HepG2 (cell line): ENCODE measurements at regions not wholly inside any gene's neighbourhood (a gene's known extent, or its start where the extent isn't known, plus 50 kb on each side); places are given as distances from the start of the nearest gene placed in this dataset.
A peak's percentile ranks its signal among the peaks of the same experiment; 100 is the strongest.

ENCODE experiments used
- FOSL1 ChIP-seq: sonication (generic); formaldehyde crosslinking; IDR thresholded peaks from 2 replicates; pipeline ENCODE4 v1.9.0; 2021; ENCODE audit warnings: missing genetic modification reagents, borderline replicate concordance
- FOXJ3 ChIP-seq: sonication (generic); formaldehyde crosslinking; IDR thresholded peaks from 2 replicates; pipeline ENCODE4 v1.4.0; 2020; ENCODE audit warnings: missing genetic modification reagents, mild to moderate bottlenecking, borderline replicate concordance
- HNRNPL ChIP-seq: fragments of 200-400 bp; formaldehyde crosslinking; IDR thresholded peaks from 2 replicates; pipeline ENCODE4 v1.6.1; 2017; ENCODE audit warnings: mild to moderate bottlenecking, low read depth, low read length
- ISL2 ChIP-seq: sonication (generic); formaldehyde crosslinking; IDR thresholded peaks from 2 replicates; pipeline ENCODE4 v1.5.0; 2020; ENCODE audit warnings: missing genetic modification reagents
- KDM1A ChIP-seq: IDR thresholded peaks from 2 replicates; pipeline ENCODE4 v1.6.1; 2016; ENCODE audit warnings: missing compliant biosample characterization
- KDM6A ChIP-seq: IDR thresholded peaks from 2 replicates; pipeline ENCODE4 v1.6.1; 2016; ENCODE audit warnings: low read depth
- MTF2 ChIP-seq: sonication (generic); formaldehyde crosslinking; IDR thresholded peaks from 2 replicates; pipeline ENCODE4 v1.5.0; 2020; ENCODE audit warnings: missing genetic modification reagents, borderline replicate concordance
- PITX1 ChIP-seq: sonication (generic); formaldehyde crosslinking; IDR thresholded peaks from 2 replicates; pipeline ENCODE4 v1.5.1; 2020; ENCODE audit warnings: mild to moderate bottlenecking, missing genetic modification reagents
- PPARG ChIP-seq: conservative IDR thresholded peaks from 2 replicates; pipeline ENCODE4 v1.6.1; 2016; ENCODE audit warnings: missing biosample characterization, missing genetic modification reagents
- SAP130 ChIP-seq: IDR thresholded peaks from 2 replicates; pipeline ENCODE4 v1.6.1; 2016; ENCODE audit warnings: low read depth
- SMARCE1 ChIP-seq: fragments of 450-650 bp; IDR thresholded peaks from 2 replicates; pipeline ENCODE4 v1.6.1; 2017; ENCODE audit warnings: borderline replicate concordance
- ZBTB37 ChIP-seq: sonication (generic); formaldehyde crosslinking; IDR thresholded peaks from 2 replicates; pipeline ENCODE4 v1.4.0; 2020; ENCODE audit warnings: mild to moderate bottlenecking, missing genetic modification reagents
- ZNF180 ChIP-seq: sonication (generic); formaldehyde crosslinking; IDR thresholded peaks from 2 replicates; pipeline ENCODE4 v1.4.0; 2020; ENCODE audit warnings: low read depth, missing genetic modification reagents, borderline replicate concordance
- ZNF572 ChIP-seq: sonication (generic); formaldehyde crosslinking; IDR thresholded peaks from 2 replicates; pipeline ENCODE4 v1.5.1; 2020; ENCODE audit warnings: mild to moderate bottlenecking, missing genetic modification reagents
- ZNF678 ChIP-seq: sonication (generic); formaldehyde crosslinking; IDR thresholded peaks from 2 replicates; pipeline ENCODE4 v1.4.0; 2020; ENCODE audit warnings: mild to moderate bottlenecking, missing genetic modification reagents
- TF ChIP-seq, protein P1 (sequence below): IDR thresholded peaks from 2 replicates; pipeline ENCODE4 v1.4.0; 2020; ENCODE audit warnings: mild to moderate bottlenecking, missing genetic modification reagents
- TF ChIP-seq, protein P2 (sequence below): sonication (generic); formaldehyde crosslinking; IDR thresholded peaks from 2 replicates; pipeline ENCODE4 v1.4.0; 2020; ENCODE audit warnings: missing genetic modification reagents, borderline replicate concordance
- TF ChIP-seq, protein P3 (sequence below): sonication (generic); formaldehyde crosslinking; IDR thresholded peaks from 2 replicates; pipeline ENCODE4 v1.8.1; 2023; ENCODE audit warnings: mild to moderate bottlenecking, moderate library complexity, missing genetic modification reagents

DNA sequence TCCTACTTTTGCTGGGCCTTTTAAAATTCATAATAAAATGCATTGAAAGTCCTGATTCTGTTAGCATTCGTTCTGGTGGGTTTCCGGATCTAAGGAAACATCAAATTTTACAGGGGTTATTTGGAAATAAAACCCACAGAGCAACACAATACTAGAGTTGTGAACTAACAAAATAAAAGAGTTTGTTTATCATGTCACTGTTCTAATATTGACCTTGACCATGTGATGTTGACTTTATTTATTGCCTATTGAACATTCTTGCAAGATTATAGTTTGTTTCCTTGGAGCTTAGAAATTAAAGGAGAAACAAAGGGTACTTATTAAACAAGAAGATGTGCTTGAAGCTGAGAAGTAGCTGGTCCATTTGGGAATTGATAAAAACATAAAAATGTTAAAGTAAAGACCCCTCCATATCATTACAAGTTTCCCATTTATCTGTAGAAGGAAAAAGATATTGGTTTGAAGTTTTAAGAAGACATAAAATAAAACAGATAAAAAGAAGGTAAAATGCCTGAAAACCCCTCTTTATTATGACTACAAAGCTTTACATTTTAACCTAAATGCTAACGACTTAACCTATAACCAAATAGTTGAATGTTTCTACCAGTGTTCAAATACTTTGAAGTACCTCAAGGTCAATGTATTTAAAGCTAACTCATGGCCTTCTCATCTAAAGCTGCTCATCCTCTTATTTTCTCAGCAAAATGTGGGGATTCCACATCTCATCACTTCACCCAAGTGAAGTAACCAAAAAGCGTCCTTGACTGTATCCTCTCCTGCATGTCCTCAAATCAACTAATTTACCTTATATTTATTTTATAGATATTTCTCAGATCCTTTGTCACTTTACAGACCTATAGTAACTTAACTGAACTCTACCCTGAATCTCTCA is 179.6 kb downstream of the GASK1B start (continued):
- TF ChIP-seq, protein P1, sequence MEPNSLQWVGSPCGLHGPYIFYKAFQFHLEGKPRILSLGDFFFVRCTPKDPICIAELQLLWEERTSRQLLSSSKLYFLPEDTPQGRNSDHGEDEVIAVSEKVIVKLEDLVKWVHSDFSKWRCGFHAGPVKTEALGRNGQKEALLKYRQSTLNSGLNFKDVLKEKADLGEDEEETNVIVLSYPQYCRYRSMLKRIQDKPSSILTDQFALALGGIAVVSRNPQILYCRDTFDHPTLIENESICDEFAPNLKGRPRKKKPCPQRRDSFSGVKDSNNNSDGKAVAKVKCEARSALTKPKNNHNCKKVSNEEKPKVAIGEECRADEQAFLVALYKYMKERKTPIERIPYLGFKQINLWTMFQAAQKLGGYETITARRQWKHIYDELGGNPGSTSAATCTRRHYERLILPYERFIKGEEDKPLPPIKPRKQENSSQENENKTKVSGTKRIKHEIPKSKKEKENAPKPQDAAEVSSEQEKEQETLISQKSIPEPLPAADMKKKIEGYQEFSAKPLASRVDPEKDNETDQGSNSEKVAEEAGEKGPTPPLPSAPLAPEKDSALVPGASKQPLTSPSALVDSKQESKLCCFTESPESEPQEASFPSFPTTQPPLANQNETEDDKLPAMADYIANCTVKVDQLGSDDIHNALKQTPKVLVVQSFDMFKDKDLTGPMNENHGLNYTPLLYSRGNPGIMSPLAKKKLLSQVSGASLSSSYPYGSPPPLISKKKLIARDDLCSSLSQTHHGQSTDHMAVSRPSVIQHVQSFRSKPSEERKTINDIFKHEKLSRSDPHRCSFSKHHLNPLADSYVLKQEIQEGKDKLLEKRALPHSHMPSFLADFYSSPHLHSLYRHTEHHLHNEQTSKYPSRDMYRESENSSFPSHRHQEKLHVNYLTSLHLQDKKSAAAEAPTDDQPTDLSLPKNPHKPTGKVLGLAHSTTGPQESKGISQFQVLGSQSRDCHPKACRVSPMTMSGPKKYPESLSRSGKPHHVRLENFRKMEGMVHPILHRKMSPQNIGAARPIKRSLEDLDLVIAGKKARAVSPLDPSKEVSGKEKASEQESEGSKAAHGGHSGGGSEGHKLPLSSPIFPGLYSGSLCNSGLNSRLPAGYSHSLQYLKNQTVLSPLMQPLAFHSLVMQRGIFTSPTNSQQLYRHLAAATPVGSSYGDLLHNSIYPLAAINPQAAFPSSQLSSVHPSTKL (CRISPR knock-in tag): peak; percentile 74
- TF ChIP-seq HNRNPL (no peak), ZNF180 (CRISPR knock-in tag) (no peak), KDM6A (CRISPR knock-in tag) (0 out of 2 replicates have a peak, but pooled peaks have one; percentile 23), MTF2 (CRISPR knock-in tag) (no peak), PITX1 (no peak), FOXJ3 (CRISPR knock-in tag) (peak; percentile 51; the same call in 1 of the 2 replicates), ISL2 (CRISPR knock-in tag) (peak; percentile 43; the same call in 1 of the 2 replicates), ZNF572 (no peak), PPARG (CRISPR knock-in tag) (0 out of 2 replicates have a peak, but pooled peaks have one; percentile 40), SAP130 (CRISPR knock-in tag) (peak; percentile 49; the same call in 1 of the 2 replicates), ZBTB37 (CRISPR knock-in tag) (no peak), ZNF678 (CRISPR knock-in tag) (no peak), KDM1A (CRISPR knock-in tag) (no peak), SMARCE1 (no peak), FOSL1 (CRISPR knock-in tag) (no peak)
- TF ChIP-seq, protein P2, sequence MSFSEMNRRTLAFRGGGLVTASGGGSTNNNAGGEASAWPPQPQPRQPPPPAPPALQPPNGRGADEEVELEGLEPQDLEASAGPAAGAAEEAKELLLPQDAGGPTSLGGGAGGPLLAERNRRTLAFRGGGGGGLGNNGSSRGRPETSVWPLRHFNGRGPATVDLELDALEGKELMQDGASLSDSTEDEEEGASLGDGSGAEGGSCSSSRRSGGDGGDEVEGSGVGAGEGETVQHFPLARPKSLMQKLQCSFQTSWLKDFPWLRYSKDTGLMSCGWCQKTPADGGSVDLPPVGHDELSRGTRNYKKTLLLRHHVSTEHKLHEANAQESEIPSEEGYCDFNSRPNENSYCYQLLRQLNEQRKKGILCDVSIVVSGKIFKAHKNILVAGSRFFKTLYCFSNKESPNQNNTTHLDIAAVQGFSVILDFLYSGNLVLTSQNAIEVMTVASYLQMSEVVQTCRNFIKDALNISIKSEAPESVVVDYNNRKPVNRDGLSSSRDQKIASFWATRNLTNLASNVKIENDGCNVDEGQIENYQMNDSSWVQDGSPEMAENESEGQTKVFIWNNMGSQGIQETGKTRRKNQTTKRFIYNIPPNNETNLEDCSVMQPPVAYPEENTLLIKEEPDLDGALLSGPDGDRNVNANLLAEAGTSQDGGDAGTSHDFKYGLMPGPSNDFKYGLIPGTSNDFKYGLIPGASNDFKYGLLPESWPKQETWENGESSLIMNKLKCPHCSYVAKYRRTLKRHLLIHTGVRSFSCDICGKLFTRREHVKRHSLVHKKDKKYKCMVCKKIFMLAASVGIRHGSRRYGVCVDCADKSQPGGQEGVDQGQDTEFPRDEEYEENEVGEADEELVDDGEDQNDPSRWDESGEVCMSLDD: no peak
- TF ChIP-seq, protein P3, sequence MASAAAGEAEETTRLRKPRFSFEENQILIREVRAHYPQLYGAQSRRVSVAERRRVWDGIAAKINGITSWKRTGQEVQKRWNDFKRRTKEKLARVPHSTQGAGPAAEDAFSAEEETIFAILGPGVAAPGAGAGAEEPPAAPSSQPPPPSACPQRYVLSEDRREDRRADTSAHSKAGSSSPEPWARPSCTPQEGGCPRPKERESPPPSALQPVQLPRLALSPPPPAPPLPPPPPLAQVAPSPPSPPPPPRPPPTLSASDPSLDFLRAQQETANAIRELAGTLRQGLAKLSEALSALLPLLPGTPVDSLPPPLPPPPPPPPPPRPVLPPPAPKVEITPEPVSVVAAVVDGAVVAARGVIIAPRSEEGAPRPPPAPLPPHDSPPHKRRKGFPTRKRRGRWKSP: no peak
